GM18505 (cell line): ENCODE measurements at regions not wholly inside any gene's neighbourhood (a gene's known extent, or its start where the extent isn't known, plus 50 kb on each side); places are given as distances from the start of the nearest gene placed in this dataset.

Source experiments
- ATAC-seq: cut with Tn5 transposase; IDR thresholded peaks from one replicate; pipeline ENCODE4 v1.9.1; 2021; ENCODE audit not compliant: unreplicated experiment
- POLR2A ChIP-seq: IDR thresholded peaks from 4 replicates; pipeline ENCODE4 v1.6.1; 2011; ENCODE audit warnings: borderline replicate concordance; ENCODE audit not compliant: insufficient read depth, insufficient read length; ENCODE audit errors: extremely low read depth

- ATAC-seq = no peak
- TF ChIP-seq POLR2A = no peak
These were observed 197.4 kb downstream of the FBXO15 start for GRCh38 chr18:73950116-73950700.

GRCh38 chr18:73948497-73948896 is 199.1 kb downstream of the FBXO15 start:
- TF ChIP-seq POLR2A = no peak
- ATAC-seq = no peak

- no peak for TF ChIP-seq POLR2A
- no peak for ATAC-seq
These were observed 199.6 kb downstream of the FBXO15 start for GRCh38 chr18:73948084-73948483.

- ATAC-seq = no peak
- no peak for TF ChIP-seq POLR2A
These were observed 200.3 kb downstream of the FBXO15 start for GRCh38 chr18:73947180-73947921.

- ATAC-seq = no peak
These were observed 202.4 kb downstream of the FBXO15 start for GRCh38 chr18:73945130-73945792.

GRCh38 chr18:73944715-73945114 is 202.9 kb downstream of the FBXO15 start:
- TF ChIP-seq POLR2A = no peak

More at GRCh38 chr18:73945130-73945792, 202.4 kb downstream of the FBXO15 start:
- TF ChIP-seq POLR2A = no peak

GRCh38 chr18:73943763-73944162 is 203.9 kb downstream of the FBXO15 start:
- no peak for ATAC-seq
- TF ChIP-seq POLR2A = no peak

More at GRCh38 chr18:73944715-73945114, 202.9 kb downstream of the FBXO15 start:
- no peak for ATAC-seq

- no peak for TF ChIP-seq POLR2A
- ATAC-seq = no peak
These were observed 204.7 kb downstream of the FBXO15 start for GRCh38 chr18:73942956-73943355.

- no peak for ATAC-seq
- TF ChIP-seq POLR2A = no peak
These were observed 205.5 kb downstream of the FBXO15 start for GRCh38 chr18:73942081-73942625.

GRCh38 chr18:73940721-73941120 is 206.9 kb downstream of the FBXO15 start:
- no peak for ATAC-seq

GRCh38 chr18:73939391-73939790 is 208.2 kb downstream of the FBXO15 start:
- no peak for TF ChIP-seq POLR2A
- ATAC-seq = no peak

More at GRCh38 chr18:73940721-73941120, 206.9 kb downstream of the FBXO15 start:
- no peak for TF ChIP-seq POLR2A

GRCh38 chr18:73933685-73934084 is 213.9 kb downstream of the FBXO15 start:
- no peak for TF ChIP-seq POLR2A

GRCh38 chr18:73932976-73933375 is 214.7 kb downstream of the FBXO15 start:
- no peak for TF ChIP-seq POLR2A
- no peak for ATAC-seq

More at GRCh38 chr18:73933685-73934084, 213.9 kb downstream of the FBXO15 start:
- ATAC-seq = no peak
